RWPE1 (cell line): ENCODE measurements at regions not wholly inside any gene's neighbourhood (a gene's known extent, or its start where the extent isn't known, plus 50 kb on each side); places are given as distances from the start of the nearest gene placed in this dataset.

Experiments
- CTCF ChIA-PET: fragments of 350-600 bp; sonication (Branson Sonifier 250); formaldehyde crosslinking; extraction: SDS; loops from one replicate; lab custom pipeline; 2021; lab: Yijun Ruan, JAX
- POLR2A ChIA-PET: fragments of 400-600 bp; formaldehyde crosslinking; extraction: SDS; loops from one replicate; lab custom pipeline; 2020; ENCODE audit warnings: antibody characterized with exemption; ENCODE audit not compliant: low non-redundant PET; lab: Yijun Ruan, JAX
- DNase-seq: peaks from one replicate; pipeline ENCODE4 v3.0.0; 2012; ENCODE audit warnings: low spot score
- H3K27ac ChIP-seq: fragments of 450-650 bp; 2 replicates; pipeline ENCODE4 v1.5.1; 2017
- TF ChIP-seq, protein P1 (sequence below): fragments of 450-650 bp; conservative IDR thresholded peaks from 2 replicates; pipeline ENCODE4 v1.5.1; 2017; ENCODE audit warnings: low read depth, mild to moderate bottlenecking

DNA sequence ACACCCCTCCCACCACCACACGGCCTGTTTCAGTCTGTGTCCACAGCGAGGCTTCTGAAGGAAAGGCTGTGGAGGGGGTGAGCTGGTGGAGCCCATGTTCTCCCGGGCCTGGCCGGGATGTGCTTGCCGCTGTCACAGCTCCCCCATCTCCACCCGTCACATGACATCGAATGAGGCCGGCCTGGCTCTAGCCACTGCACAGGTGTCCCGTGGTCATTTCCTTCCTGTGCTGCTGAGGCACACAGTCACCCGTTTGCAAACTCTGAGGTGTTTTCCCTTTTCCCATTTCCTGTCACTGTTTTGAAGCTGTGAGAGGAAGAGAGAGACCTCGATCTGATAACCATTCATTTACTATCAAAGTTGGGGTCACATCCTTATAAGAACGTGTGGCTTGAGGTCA, 55.7 kb upstream of the CLDN5 start:
- POLR2A ChIA-PET: no interaction called here
- TF ChIP-seq, protein P1, sequence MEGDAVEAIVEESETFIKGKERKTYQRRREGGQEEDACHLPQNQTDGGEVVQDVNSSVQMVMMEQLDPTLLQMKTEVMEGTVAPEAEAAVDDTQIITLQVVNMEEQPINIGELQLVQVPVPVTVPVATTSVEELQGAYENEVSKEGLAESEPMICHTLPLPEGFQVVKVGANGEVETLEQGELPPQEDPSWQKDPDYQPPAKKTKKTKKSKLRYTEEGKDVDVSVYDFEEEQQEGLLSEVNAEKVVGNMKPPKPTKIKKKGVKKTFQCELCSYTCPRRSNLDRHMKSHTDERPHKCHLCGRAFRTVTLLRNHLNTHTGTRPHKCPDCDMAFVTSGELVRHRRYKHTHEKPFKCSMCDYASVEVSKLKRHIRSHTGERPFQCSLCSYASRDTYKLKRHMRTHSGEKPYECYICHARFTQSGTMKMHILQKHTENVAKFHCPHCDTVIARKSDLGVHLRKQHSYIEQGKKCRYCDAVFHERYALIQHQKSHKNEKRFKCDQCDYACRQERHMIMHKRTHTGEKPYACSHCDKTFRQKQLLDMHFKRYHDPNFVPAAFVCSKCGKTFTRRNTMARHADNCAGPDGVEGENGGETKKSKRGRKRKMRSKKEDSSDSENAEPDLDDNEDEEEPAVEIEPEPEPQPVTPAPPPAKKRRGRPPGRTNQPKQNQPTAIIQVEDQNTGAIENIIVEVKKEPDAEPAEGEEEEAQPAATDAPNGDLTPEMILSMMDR: no peak
- H3K27ac ChIP-seq: no peak overlapping the region
- CTCF ChIA-PET: no interaction called here
- DNase-seq: no peak

DNA sequence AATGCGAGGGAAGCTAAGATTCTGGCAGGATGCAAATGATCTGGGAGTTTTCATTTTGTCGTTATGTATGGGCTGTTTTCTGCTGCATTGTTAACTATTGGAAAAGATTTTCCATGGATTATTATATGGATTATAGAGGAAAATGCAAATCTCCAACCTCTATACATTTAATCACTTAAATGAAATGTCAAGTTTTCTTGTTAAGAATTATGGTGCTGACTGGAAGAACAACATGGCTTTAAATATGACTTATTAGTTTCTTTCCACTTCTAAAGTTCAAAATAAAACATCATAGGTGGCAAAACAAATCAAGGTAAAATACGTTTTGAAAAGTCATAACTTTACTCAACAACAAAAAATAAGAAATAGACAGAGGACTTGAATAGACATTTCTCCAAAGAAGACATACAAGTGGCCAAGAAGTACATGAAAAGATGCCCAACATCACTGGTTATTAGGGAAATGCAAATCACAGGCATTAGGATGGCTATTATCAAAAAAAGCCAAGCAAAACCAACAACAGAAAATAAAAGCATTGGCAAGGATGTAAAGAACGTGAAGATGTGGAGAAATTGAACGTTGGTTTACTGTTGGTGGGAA, 56.2 kb upstream of the CLDN5 start:
- POLR2A ChIA-PET: no interaction called here
- DNase-seq: no peak
- TF ChIP-seq, protein P1: no peak
- no peak overlapping the region for H3K27ac ChIP-seq
- CTCF ChIA-PET: no interaction called here

DNA sequence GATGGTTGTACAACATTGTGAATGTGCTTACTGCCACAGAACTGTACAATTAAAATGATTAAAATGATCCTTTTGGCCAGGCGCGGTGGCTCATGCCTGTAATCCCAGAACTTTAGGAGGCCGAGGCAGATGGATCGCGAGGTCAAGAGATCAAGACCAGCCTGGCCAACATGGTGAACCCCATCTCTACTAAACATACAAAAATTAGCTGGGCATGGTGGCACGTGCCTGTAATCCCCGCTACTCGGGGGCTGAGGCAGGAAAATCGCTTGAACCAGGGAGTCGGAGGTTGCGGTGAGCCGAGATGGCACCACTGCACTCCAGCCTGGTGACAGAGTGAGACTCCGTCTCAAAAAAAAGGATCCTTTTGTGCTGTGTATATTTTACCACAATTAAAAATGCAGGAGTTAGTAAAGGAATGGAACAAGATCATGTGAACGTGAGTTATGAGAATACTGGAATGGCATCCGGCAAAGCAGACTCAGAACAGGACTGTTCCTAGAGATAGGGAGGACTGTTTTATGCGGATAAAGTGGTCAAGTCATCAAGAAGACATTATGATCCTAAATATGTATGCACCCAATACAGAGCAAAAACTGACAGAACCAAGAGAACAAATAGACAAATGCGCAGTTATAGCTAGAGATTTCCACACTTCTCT, 58.0 kb upstream of the CLDN5 start:
- ChIA-PET CTCF (no interaction called here), POLR2A (no interaction called here)
- DNase-seq: no peak
- H3K27ac ChIP-seq: no peak overlapping the region
- TF ChIP-seq, protein P1: no peak

DNA sequence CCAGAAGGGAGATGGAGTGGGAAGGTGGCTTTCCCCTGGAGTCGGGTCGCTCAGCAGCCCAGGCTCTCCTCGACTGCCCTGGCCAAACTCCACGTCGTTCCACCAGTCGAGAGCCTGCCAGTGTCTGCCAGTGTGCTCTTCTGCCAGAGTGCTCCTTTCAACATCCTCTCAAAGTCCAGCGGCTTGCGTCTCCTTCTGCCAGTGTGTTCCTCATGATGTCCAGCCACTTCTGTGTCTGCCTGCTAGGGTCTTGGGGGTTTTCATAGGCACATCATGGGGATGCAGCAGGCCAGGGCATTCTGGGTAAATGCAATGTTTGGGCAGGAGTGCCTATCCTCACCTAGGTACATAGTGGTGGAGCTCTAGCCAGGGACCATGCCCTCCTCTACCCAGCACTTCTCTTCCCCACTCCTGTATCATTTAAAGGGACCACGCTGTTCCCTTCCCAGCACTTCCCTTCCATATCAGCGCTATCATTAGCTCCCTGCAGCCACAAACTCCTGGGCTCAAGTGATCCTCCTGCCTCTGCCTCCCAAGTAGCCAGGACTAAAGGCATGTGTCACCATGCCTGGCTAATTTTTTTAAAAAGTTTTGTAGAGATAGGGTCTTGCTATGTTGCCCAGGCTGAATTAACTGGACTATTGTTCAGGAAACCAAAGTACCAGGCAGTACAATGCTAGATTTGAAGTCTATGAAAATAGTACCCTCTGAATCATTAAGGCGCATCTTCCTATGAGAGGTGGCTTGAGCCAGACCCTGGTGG, 62.9 kb upstream of the CLDN5 start:
- TF ChIP-seq, protein P1: no peak
- CTCF ChIA-PET: no interaction called here

DNA sequence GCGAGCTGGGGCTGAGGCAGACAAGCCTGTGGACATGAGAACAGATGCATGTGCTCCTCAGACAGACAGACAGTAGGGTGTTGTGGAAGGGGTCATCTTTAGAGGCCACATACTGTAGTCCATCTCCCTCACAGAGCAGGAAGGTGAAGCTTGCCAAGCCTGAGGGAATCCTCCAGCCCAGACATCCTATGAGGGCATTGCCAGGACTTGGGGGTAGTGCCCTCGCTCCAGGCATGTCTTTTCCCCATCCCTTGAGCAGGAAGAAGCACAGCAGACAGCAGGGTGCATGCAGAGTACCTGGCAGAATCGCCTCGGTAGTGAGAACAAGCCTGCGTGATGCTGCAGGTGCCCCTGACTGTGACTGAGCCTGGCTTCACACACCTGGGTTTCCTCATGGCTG, 66.5 kb upstream of the CLDN5 start:
- ChIA-PET POLR2A (interaction anchor here (0.6 kb wide), 1 partner anchor 376 kb away, joined by 9 read pairs; no protein-coding TSS in a partner anchor), CTCF (no interaction called here)
- H3K27ac ChIP-seq: no peak overlapping the region
- TF ChIP-seq, protein P1: no peak
- no peak for DNase-seq

More for the DNA sequence above, 62.9 kb upstream of the CLDN5 start:
- DNase-seq: no peak
- no peak overlapping the region for H3K27ac ChIP-seq
- POLR2A ChIA-PET: no interaction called here

DNA sequence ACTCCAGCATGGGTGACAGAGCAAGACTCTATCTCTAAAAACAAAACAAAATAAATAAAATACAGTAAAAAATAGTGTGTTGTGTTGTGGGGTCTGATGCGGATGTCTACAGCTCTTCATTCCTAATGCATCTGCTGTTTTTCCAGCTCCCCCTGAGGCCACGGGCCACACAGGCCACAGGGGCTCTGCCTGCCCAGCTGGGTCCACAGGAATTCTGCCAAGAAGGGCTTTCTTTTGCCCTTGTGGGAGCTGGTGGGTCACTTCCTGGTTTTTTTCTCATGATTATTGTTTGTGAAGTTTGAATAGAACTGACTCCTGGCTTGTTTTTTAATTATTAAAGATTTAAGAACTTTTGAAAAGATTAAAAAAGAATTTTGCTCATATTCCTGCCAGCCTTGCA, 67.4 kb upstream of the CLDN5 start:
- ChIA-PET CTCF (no interaction called here), POLR2A (no interaction called here)

More for the DNA sequence above, 67.4 kb upstream of the CLDN5 start:
- TF ChIP-seq, protein P1: no peak
- no peak overlapping the region for H3K27ac ChIP-seq
- DNase-seq: no peak
